OCI-LY7 (cell line): ENCODE measurements at regions not wholly inside any gene's neighbourhood (a gene's known extent, or its start where the extent isn't known, plus 50 kb on each side); places are given as distances from the start of the nearest gene placed in this dataset.

ENCODE experiments used
- CTCF ChIP-seq: fragments of 200-600 bp; sonication (generic); conservative IDR thresholded peaks from 2 replicates; pipeline ENCODE4 v1.5.1; 2014; ENCODE audit warnings: mild to moderate bottlenecking, antibody characterized with exemption, low read length, moderate library complexity, mixed read lengths
- EZH2phosphoT487 ChIP-seq: fragments of 200-600 bp; sonication (generic); IDR thresholded peaks from 2 replicates; pipeline ENCODE4 v1.6.1; 2018; ENCODE audit warnings: low read depth, borderline replicate concordance, mild to moderate bottlenecking, mixed run types, antibody characterized with exemption, low read length, moderate library complexity, mixed read lengths

GRCh38 chr1:17925290-17926237 is 170.4 kb downstream of the ACTL8 start:
- TF ChIP-seq CTCF (no peak), EZH2phosphoT487 (no peak)
